ENCODE measurements at regions not wholly inside any gene's neighbourhood (a gene's known extent, or its start where the extent isn't known, plus 50 kb on each side); places are given as distances from the start of the nearest gene placed in this dataset.

DNA sequence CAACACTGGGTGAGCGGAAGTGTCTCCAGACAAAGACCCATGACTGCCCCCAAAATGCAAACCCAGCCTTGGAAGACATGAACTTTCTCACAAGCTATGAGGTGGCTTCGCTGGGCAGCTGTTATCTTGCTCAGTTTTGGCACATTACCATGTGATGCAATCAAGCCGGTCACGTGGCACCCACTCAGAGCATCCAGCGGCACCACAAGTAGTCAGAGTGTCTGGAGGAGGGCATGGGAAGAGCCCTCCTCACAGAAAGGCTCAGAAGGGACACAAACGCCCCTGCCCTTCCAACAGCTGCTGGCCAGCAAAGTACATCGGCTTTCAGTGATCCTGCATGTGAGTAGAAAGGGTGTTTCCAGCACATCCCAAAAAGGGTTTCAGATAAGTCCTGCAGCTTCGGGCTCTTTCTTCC lies 145.5 kb upstream of the IRF2BP2 start (continued):
- TF ChIP-seq POLR2G (IDR thresholded peaks at IDR 0.05; ENCODE audit: low read depth, low read length) = no peak
- TF ChIP-seq, protein P1, sequence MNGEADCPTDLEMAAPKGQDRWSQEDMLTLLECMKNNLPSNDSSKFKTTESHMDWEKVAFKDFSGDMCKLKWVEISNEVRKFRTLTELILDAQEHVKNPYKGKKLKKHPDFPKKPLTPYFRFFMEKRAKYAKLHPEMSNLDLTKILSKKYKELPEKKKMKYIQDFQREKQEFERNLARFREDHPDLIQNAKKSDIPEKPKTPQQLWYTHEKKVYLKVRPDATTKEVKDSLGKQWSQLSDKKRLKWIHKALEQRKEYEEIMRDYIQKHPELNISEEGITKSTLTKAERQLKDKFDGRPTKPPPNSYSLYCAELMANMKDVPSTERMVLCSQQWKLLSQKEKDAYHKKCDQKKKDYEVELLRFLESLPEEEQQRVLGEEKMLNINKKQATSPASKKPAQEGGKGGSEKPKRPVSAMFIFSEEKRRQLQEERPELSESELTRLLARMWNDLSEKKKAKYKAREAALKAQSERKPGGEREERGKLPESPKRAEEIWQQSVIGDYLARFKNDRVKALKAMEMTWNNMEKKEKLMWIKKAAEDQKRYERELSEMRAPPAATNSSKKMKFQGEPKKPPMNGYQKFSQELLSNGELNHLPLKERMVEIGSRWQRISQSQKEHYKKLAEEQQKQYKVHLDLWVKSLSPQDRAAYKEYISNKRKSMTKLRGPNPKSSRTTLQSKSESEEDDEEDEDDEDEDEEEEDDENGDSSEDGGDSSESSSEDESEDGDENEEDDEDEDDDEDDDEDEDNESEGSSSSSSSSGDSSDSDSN (IDR thresholded peaks at IDR 0.05; ENCODE audit: borderline replicate concordance in 1 of 2, low read depth in 2 of 2, low read length in 2 of 2) = 0 out of 4 replicates have a peak, but pooled peaks of 1 of the 2 experiments have one; percentile 17
- no peak for TF ChIP-seq ZNF133 (CRISPR knock-in tag; IDR thresholded peaks at IDR 0.05)
- no peak for TF ChIP-seq GATAD2B (IDR thresholded peaks at IDR 0.05; ENCODE audit: borderline replicate concordance)
- no peak for TF ChIP-seq ELF1 (tag; IDR thresholded peaks at IDR 0.05)
- no peak for TF ChIP-seq PURB (CRISPR knock-in tag; IDR thresholded peaks at IDR 0.05; ENCODE audit: low read depth)
- TF ChIP-seq SP1 (CRISPR knock-in tag; IDR thresholded peaks at IDR 0.05) = no peak
- TF ChIP-seq SAFB2 (IDR thresholded peaks at IDR 0.05; ENCODE audit: borderline replicate concordance, low read depth, low read length, severe bottlenecking) = no peak
- no peak for TF ChIP-seq ZNF707 (CRISPR knock-in tag; conservative IDR thresholded peaks at IDR 0.05)
- TF ChIP-seq, protein P2, sequence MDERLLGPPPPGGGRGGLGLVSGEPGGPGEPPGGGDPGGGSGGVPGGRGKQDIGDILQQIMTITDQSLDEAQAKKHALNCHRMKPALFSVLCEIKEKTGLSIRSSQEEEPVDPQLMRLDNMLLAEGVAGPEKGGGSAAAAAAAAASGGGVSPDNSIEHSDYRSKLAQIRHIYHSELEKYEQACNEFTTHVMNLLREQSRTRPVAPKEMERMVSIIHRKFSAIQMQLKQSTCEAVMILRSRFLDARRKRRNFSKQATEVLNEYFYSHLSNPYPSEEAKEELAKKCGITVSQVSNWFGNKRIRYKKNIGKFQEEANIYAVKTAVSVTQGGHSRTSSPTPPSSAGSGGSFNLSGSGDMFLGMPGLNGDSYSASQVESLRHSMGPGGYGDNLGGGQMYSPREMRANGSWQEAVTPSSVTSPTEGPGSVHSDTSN (CRISPR knock-in tag; IDR thresholded peaks at IDR 0.05; ENCODE audit: low read depth) = no peak
- TF ChIP-seq, protein P2 (tag; conservative IDR thresholded peaks at IDR 0.05; ENCODE audit: low read depth) = no peak
- TF ChIP-seq ZNF121 (CRISPR knock-in tag; conservative IDR thresholded peaks at IDR 0.05) = no peak
- TF ChIP-seq, protein P3, sequence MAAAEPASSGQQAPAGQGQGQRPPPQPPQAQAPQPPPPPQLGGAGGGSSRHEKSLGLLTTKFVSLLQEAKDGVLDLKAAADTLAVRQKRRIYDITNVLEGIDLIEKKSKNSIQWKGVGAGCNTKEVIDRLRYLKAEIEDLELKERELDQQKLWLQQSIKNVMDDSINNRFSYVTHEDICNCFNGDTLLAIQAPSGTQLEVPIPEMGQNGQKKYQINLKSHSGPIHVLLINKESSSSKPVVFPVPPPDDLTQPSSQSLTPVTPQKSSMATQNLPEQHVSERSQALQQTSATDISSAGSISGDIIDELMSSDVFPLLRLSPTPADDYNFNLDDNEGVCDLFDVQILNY (CRISPR knock-in tag; IDR thresholded peaks at IDR 0.05) = no peak
- TF ChIP-seq PML (IDR thresholded peaks at IDR 0.05; ENCODE audit: low read length) = no peak
- TF ChIP-seq, protein P4, sequence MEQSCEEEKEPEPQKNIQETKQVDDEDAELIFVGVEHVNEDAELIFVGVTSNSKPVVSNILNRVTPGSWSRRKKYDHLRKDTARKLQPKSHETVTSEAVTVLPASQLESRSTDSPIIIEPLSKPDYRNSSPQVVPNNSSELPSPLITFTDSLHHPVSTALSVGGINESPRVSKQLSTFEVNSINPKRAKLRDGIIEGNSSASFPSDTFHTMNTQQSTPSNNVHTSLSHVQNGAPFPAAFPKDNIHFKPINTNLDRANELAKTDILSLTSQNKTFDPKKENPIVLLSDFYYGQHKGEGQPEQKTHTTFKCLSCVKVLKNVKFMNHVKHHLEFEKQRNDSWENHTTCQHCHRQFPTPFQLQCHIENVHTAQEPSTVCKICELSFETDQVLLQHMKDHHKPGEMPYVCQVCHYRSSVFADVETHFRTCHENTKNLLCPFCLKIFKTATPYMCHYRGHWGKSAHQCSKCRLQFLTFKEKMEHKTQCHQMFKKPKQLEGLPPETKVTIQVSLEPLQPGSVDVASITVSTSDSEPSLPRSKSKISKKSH (CRISPR knock-in tag; IDR thresholded peaks at IDR 0.05) = no peak
- TF ChIP-seq SETDB1 (IDR thresholded peaks at IDR 0.05; ENCODE audit: low read length) = no peak
- TF ChIP-seq SRSF9 (IDR thresholded peaks at IDR 0.05; ENCODE audit: borderline replicate concordance, low read depth, low read length) = no peak
- TF ChIP-seq SAFB (IDR thresholded peaks at IDR 0.05; ENCODE audit: borderline replicate concordance, low read depth, low read length) = no peak
- peak; percentile 48; the same call in 1 of the 2 replicates for TF ChIP-seq MECOM (CRISPR knock-in tag; IDR thresholded peaks at IDR 0.05)
- no peak for TF ChIP-seq NFYB (IDR thresholded peaks at IDR 0.05; ENCODE audit: extremely low read depth, insufficient read length)
- TF ChIP-seq, protein P5, sequence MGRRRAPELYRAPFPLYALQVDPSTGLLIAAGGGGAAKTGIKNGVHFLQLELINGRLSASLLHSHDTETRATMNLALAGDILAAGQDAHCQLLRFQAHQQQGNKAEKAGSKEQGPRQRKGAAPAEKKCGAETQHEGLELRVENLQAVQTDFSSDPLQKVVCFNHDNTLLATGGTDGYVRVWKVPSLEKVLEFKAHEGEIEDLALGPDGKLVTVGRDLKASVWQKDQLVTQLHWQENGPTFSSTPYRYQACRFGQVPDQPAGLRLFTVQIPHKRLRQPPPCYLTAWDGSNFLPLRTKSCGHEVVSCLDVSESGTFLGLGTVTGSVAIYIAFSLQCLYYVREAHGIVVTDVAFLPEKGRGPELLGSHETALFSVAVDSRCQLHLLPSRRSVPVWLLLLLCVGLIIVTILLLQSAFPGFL (CRISPR knock-in tag; IDR thresholded peaks at IDR 0.05) = no peak
- no peak for TF ChIP-seq MCM5 (IDR thresholded peaks at IDR 0.05; ENCODE audit: low read depth)

Measured in K562 (cell line).